Mesothelial cell of epicardium (in vitro differentiated cells): ENCODE measurements at regions not wholly inside any gene's neighbourhood (a gene's known extent, or its start where the extent isn't known, plus 50 kb on each side); places are given as distances from the start of the nearest gene placed in this dataset.

Experiments used
- DNase-seq, 2 experiments: peaks; one replicate each; pipeline ENCODE4 v3.0.0; 2021; ENCODE audit warnings: low spot score in 2 of 2; ENCODE audit not compliant: unreplicated experiment in 2 of 2
- H3K27ac Mint-ChIP-seq: 2 replicates; pipeline ENCODE4 v1.8.0; 2021; ENCODE audit warnings: mixed read lengths
- H3K27me3 Mint-ChIP-seq: 2 replicates; pipeline ENCODE4 v1.8.0; 2021; ENCODE audit warnings: low read depth, mixed read lengths
- H3K36me3 Mint-ChIP-seq: 2 replicates; pipeline ENCODE4 v1.8.0; 2021; ENCODE audit warnings: mixed read lengths
- H3K4me1 Mint-ChIP-seq: 2 replicates; pipeline ENCODE4 v1.8.0; 2021; ENCODE audit warnings: mixed read lengths
- H3K4me3 Mint-ChIP-seq: 2 replicates; pipeline ENCODE4 v1.8.0; 2021; ENCODE audit warnings: mild to moderate bottlenecking, moderate library complexity, mixed read lengths
- H3K9me3 Mint-ChIP-seq: 2 replicates; pipeline ENCODE4 v1.8.0; 2021; ENCODE audit warnings: mixed read lengths
- CTCF ChIP-seq: fragments of 200-600 bp; sonication (generic); IDR thresholded peaks from one replicate; pipeline ENCODE4 v1.5.0; 2021; ENCODE audit warnings: antibody characterized with exemption; ENCODE audit not compliant: unreplicated experiment

GRCh38 chr10:42941790-42942189, 135.1 kb upstream of the RET start:
- Mint-ChIP-seq H3K36me3 (no peaks in the 10 kb centered on the region), H3K9me3 (no peaks in the 10 kb centered on the region), H3K27me3 (peaks cover 33% of the 10 kb centered on the region), H3K4me1 (peaks cover 4% of the 10 kb centered on the region), H3K27ac (no peak overlapping the region), H3K4me3 (no peak overlapping the region)
- TF ChIP-seq CTCF, result no peak
- DNase-seq, result peak in 1 of 2 experiments; percentile 21

GRCh38 chr10:42942279-42942950, 134.5 kb upstream of the RET start:
- Mint-ChIP-seq H3K4me3 (no peak overlapping the region), H3K9me3 (peaks cover 4% of the 10 kb centered on the region), H3K36me3 (no peaks in the 10 kb centered on the region), H3K27ac (no peak overlapping the region), H3K27me3 (peaks cover 31% of the 10 kb centered on the region), H3K4me1 (peaks cover 4% of the 10 kb centered on the region)
- no peak for TF ChIP-seq CTCF
- DNase-seq, result peak in 1 of 2 experiments; percentile 33

- Mint-ChIP-seq H3K9me3 (peaks cover 7% of the 10 kb centered on the region), H3K27me3 (peaks cover 26% of the 10 kb centered on the region), H3K27ac (no peak overlapping the region), H3K4me1 (peaks cover 4% of the 10 kb centered on the region), H3K4me3 (no peak overlapping the region), H3K36me3 (no peaks in the 10 kb centered on the region)
- no peak for TF ChIP-seq CTCF
- peak in 1 of 2 experiments; percentile 22 for DNase-seq
Observed at GRCh38 chr10:42943025-42943818, 133.6 kb upstream of the RET start.

GRCh38 chr10:42948040-42948439, 128.8 kb upstream of the RET start:
- no peak for TF ChIP-seq CTCF
- no peak overlapping the region for H3K4me3 Mint-ChIP-seq
- peaks cover 12% of the 10 kb centered on the region for H3K4me1 Mint-ChIP-seq
- H3K27ac Mint-ChIP-seq, result no peak overlapping the region
- H3K9me3 Mint-ChIP-seq, result peaks cover 15% of the 10 kb centered on the region
- no peak for DNase-seq
- H3K27me3 Mint-ChIP-seq, result peaks cover 49% of the 10 kb centered on the region
- H3K36me3 Mint-ChIP-seq, result no peaks in the 10 kb centered on the region

GRCh38 chr10:42949287-42949686, 127.6 kb upstream of the RET start:
- peaks cover 15% of the 10 kb centered on the region for H3K9me3 Mint-ChIP-seq
- no peak overlapping the region for H3K4me3 Mint-ChIP-seq
- TF ChIP-seq CTCF, result no peak
- H3K4me1 Mint-ChIP-seq, result peaks cover 12% of the 10 kb centered on the region
- DNase-seq, result no peak
- H3K27me3 Mint-ChIP-seq, result peaks cover 49% of the 10 kb centered on the region
- H3K27ac Mint-ChIP-seq, result no peak overlapping the region
- H3K36me3 Mint-ChIP-seq, result no peaks in the 10 kb centered on the region
